ENCODE measurements at regions not wholly inside any gene's neighbourhood (a gene's known extent, or its start where the extent isn't known, plus 50 kb on each side); places are given as distances from the start of the nearest gene placed in this dataset.

GRCh38 chr3:194832346-194833104, 146.8 kb downstream of the FAM43A start:
- DNase-seq (ENCODE audit: low read depth in 2 of 2, low spot score in 1 of 2), result no peak

- DNase-seq (ENCODE audit: low read depth in 2 of 2, low spot score in 1 of 2), result no peak
Measured at GRCh38 chr3:194833114-194833910, 147.6 kb downstream of the FAM43A start.

DNA sequence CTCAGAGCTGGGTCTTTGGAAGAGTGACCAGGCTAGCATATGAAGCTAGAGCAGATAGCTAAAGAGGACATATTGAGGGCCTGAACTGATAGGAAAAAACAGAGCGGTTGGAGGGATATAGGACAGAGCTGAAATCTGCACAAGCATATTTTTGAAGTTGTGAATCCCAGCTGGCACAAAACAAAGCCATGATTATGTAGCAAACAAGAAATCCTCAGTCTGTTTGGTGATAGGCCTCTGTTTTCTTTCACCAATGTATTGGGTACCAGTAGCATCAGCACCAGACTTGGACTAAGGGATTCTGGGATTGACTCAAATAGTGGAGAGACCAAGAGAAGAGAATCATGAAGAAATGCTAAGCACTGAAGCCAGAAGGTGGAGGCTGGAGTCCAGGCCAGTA, 151.0 kb downstream of the FAM43A start:
- DNase-seq (ENCODE audit: low read depth in 2 of 2, low spot score in 1 of 2), result no peak

GRCh38 chr3:194837457-194838127, 151.9 kb downstream of the FAM43A start:
- DNase-seq (ENCODE audit: low read depth in 2 of 2, low spot score in 1 of 2), result no peak

DNA sequence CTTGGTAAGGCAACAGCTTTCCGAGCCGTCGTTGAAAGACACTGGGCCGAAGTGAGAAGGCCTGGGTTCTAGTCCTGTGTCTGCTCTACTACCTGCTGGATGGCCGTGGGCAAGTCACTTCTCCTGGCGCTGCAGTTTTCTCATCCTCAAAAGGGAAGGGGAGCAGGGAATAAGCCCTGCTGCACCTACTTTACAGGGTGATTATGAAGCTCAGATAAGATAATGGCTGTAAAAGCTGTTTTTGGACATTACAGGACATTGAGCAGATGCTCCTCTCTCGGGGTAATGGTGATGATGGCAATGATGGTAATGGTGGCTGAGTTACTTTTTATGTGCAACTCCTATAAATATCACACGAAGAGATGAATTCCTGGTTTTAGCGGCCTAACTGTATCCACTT, 152.6 kb downstream of the FAM43A start:
- DNase-seq (ENCODE audit: low read depth in 2 of 2, low spot score in 1 of 2), result no peak

DNA sequence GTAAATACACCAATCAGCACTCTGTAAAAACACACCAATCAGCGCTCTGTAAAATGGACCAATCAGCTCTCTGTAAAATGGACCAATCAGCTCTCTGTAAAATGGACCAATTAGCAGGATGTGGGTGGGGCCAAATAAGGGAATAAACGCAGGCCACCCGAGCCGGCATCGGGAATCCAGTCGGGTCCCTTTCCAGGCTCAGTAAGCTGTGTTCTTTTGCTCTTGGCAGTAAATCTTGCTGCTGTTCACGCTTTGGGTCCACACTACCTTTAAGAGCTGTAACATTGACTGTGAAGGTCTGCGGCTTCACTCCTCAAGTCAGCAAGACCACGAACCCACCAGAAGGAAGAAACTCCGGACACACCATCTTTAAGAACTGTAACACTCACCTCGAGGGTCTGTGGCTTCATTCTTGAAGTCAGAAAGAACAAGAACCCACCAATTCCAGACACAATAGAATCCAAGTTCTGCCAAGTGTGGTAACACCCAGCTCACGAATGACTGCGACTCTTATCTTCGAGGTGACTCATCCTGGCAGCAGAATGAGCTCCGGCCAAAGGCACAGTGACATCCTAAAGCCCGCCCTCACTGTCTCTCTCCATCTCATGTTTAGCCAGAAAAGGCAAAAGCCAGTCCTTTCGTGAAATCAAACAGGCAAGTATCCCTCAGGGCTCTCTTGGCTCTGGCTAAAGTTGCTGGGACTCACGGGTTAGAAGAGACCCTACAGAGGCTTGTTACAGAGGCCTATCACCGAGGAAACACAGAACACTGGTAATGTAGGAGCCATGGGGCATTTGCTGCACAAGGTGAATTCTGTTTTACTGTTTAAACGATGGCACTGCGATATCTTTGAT, 155.2 kb downstream of the FAM43A start:
- no peak for DNase-seq (ENCODE audit: low read depth in 2 of 2, low spot score in 1 of 2)

DNA sequence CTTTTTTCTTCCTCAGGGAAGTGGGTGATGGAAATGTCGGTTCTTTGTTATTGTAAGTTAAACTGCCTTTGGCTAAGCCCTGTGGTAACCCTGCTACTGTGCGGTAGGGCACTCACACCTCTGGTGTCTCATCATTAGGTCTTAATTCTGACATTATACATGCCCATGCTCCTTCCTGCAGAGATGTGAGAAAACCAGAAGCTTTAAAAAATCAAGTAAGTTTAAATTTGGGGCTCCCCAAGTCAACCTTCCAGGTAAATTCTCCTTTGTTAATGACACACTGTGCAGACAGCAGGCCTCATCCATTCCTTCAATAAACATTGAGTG, 155.8 kb downstream of the FAM43A start:
- no peak for DNase-seq (ENCODE audit: low read depth in 2 of 2, low spot score in 1 of 2)

DNA sequence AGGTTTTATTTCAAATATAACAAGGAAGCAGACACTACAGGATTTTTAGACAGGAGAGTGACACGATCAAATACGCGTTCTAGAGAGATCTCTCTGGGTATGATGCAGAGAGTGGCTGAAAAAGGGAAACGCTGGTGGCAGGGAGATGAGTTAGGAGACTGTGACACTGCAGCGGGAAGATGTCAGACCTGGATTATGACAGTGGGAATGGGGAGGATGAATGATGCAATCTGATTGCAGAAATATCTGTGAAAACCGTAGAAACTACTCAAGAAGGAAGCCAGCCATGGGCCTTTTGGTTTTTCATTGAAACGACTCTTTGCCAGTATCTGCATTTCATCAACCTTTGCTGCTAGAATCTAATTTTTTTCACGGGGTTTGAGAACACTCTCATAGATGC, 157.9 kb downstream of the FAM43A start:
- DNase-seq (ENCODE audit: low read depth in 2 of 2, low spot score in 1 of 2), result no peak

DNA sequence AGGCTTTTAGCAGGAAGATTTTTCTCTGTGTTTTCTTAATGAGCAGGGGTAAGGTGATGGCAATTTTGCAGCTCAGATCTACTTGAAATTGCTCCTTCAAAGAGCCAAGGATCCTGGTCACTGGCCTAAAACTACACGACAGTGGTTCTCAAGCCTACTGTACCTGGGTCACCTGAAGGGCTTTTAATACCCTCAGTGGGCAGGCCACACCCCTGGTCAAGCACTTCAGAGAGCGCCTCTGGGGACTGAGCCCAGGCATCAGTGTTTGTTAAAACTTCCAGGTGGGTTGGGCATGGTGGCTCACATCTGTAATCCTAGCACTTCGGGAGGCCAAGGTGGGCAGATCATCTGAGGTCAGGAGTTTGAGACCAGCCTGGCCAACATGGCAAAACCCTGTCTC, 158.4 kb downstream of the FAM43A start:
- no peak for DNase-seq (ENCODE audit: low read depth in 2 of 2, low spot score in 1 of 2)

DNA sequence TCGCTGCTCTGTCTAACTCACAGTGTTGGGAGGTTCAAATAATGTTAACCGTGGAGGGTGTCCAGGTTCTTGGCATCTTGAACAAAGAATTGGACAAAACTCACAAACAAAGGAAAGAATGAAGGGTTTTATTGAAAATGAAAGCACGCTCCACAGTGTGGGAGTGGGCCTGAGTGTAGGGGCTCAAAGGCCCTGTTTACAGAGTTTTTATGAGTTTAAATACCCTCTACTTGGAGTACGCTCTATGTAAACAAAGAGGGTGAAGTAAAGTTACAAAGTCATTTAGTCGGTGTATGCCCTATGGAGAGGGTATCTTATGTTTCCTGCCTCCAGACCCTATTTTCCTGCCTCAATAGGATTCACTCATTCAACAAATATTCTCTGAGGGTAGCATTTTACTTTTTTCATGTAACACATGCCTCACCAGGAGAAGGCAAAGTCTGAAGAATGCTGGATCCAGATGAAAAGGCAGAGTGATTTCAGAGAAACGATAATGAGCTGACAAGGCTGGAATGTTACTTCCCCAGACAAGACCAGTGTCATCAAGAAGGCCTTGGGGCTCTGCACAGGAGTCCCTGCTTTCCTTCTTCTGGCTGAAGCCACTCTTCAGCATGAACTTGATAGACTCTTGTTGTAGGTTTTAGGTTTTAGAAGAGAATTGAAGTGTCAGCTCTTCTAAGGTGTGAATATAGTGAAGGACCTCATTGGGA, 163.6 kb downstream of the FAM43A start:
- no peak for DNase-seq (ENCODE audit: low read depth in 2 of 2, low spot score in 1 of 2)

DNA sequence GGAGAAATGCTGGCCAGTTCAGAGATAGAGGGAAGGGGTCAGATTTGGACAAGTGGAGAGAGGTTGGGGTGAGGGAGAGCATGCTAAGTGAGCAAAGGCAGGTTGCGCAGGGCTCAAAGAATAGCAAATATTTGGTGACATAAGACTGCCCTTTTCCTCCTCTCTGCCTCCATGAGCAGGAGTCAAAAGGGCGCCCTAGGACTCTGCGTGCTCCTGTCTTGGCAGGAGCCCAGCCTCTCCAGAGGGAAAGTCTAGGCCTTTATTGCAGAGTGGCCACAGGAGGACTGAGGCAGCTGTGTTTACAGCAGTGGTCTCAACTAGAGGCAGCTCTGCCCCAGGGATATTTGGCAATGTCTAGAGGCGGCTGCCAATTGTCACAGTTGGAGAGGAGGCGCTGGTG, 165.6 kb downstream of the FAM43A start:
- DNase-seq (ENCODE audit: low read depth in 2 of 2, low spot score in 1 of 2), result no peak

- no peak for DNase-seq (ENCODE audit: low read depth in 2 of 2, low spot score in 1 of 2)
Measured at GRCh38 chr3:194851941-194852340, 166.3 kb downstream of the FAM43A start.

- no peak for DNase-seq (ENCODE audit: low read depth in 2 of 2, low spot score in 1 of 2)
Measured at GRCh38 chr3:194852345-194852744, 166.7 kb downstream of the FAM43A start.

GRCh38 chr3:194852831-194853508, 167.3 kb downstream of the FAM43A start:
- no peak for DNase-seq (ENCODE audit: low read depth in 2 of 2, low spot score in 1 of 2)

DNA sequence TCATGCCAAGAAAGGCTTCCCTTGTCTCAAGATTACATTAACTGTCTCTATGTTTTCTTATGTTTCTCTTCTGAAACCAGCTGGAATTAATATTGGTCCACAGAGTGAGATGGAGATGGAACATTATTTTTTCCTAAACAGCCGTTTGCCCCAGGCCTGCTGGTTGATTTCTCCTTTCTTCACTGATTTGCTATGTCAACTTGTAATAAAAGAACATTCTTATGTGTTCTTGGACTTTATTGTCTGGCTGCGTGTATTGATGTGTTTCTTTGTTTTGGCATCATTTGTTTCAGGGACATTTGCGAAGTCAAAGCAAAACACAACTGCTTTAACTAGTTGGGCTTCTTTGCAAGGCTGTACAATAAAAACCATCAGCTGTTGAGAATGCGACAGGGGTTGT, 168.5 kb downstream of the FAM43A start:
- DNase-seq (ENCODE audit: low read depth in 2 of 2, low spot score in 1 of 2), result no peak

DNA sequence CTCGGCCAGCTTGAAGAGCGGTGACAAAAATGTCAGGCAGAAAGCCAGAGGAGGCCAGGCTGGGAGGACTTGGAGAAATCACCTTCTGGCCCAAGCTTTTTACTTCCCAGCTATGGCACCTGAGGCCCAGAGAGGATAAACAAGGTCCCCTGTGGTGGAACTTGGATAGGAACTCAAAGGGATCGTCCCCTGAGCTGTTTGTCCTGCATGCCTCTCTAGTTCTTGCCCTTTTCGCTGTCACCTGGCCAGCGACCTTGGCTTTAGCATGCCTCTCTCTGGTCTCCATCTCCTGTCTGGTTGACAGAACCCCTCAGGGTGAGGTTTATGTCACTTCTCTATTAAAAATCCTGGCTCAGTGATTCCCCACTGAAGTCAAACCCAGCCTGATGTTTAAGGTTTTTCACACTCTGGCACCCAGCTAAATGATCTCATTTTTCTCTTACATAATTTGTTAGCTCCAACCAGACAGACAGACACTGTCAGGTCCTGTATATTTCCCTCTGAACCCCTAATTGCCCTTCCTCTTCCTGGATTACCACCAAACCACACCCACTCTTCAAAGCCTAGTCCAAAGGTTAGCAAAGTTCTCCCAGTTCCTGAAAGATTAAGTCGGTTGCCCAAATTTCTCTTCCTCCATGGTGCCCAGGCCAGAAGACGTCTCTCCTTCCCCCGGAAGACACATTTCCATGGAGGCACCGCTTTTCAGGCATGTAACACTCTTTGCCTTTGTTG, 169.1 kb downstream of the FAM43A start:
- no peak for DNase-seq (ENCODE audit: low read depth in 2 of 2, low spot score in 1 of 2)

DNA sequence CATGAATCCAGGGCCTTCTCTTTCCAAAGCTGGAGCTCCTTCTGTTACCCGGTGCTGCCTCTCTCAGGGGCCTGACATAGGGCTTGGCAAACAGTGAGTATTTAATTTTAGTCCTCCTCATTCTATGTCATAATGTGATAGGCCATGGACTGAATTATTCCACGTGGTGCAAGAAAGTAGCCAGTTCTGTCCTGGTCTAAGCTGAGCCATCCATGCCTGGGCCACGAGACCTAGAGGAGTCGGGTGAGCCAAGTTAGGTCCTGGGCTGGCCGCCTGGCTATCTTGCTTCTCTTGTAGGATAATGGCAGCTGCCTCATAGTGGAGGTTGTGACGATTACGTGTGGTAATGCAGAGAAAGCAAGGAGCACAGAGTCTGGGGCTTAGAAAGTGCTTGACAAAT, 170.6 kb downstream of the FAM43A start:
- DNase-seq (ENCODE audit: low read depth in 2 of 2, low spot score in 1 of 2), result no peak

- DNase-seq (ENCODE audit: low read depth in 2 of 2, low spot score in 1 of 2), result no peak
Measured at GRCh38 chr3:194857469-194858113, 171.9 kb downstream of the FAM43A start.

DNA sequence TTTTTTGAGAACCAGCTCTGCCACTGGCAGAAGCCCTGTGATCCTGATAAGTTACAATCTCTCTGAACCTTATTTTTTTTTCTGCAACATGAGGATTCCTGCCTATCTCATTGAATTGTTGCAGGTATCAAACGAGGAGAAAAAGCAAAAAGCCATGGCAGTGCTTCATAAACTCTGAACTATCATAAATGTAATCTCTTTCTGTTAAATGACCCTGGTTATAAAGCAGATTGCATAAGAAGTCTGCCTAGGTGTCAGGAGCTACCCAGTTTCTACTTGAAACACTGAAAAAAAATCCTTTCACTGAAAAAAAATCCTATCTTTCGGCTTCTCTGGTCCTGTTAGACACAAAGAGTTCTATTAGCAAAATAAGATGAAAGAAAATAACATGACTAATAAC, 172.7 kb downstream of the FAM43A start:
- DNase-seq (ENCODE audit: low read depth in 2 of 2, low spot score in 1 of 2), result no peak
